ENCODE measurements at regions not wholly inside any gene's neighbourhood (a gene's known extent, or its start where the extent isn't known, plus 50 kb on each side); places are given as distances from the start of the nearest gene placed in this dataset.

GRCh38 chr4:26084414-26084813 is 170.4 kb downstream of the SMIM20 start:
- TF ChIP-seq CTCF (IDR thresholded peaks at IDR 0.05) (no peak), POLR2A (IDR thresholded peaks at IDR 0.05) (no peak)

All from testis (tissue), 2 donors.